H9 (cell line): ENCODE measurements at regions not wholly inside any gene's neighbourhood (a gene's known extent, or its start where the extent isn't known, plus 50 kb on each side); places are given as distances from the start of the nearest gene placed in this dataset.

Experiments used
- DNase-seq: peaks from one replicate; pipeline ENCODE4 v3.0.0-alpha.2; 2017
- H2AFZ ChIP-seq: one replicate; pipeline ENCODE4 v1.6.1; 2013; ENCODE audit warnings: mild to moderate bottlenecking, low read length, control low read depth, moderate library complexity
- H2AK5ac ChIP-seq: 2 replicates; pipeline ENCODE4 v1.6.1; 2013; ENCODE audit warnings: low read length, control low read depth, mixed read lengths; ENCODE audit not compliant: insufficient read length
- H2BK120ac ChIP-seq: one replicate; pipeline ENCODE4 v1.6.1; 2013; ENCODE audit warnings: low read depth, mild to moderate bottlenecking, low read length, control low read depth, inconsistent platforms; ENCODE audit not compliant: poor library complexity, severe bottlenecking
- H2BK12ac ChIP-seq: 2 replicates; pipeline ENCODE4 v1.6.1; 2013; ENCODE audit warnings: low read length, control low read depth, mixed read lengths, low read depth; ENCODE audit not compliant: insufficient read length
- H2BK15ac ChIP-seq: 2 replicates; pipeline ENCODE4 v1.6.1; 2013; ENCODE audit warnings: low read depth, low read length, control low read depth
- H2BK20ac ChIP-seq: one replicate; pipeline ENCODE4 v1.6.1; 2013; ENCODE audit warnings: low read depth, mild to moderate bottlenecking, low read length, control low read depth, inconsistent platforms; ENCODE audit not compliant: poor library complexity, severe bottlenecking
- H2BK5ac ChIP-seq: 2 replicates; pipeline ENCODE4 v1.6.1; 2013; ENCODE audit warnings: low read length, control low read depth, mixed read lengths; ENCODE audit not compliant: insufficient read length
- H3K14ac ChIP-seq: 2 replicates; pipeline ENCODE4 v1.6.1; 2013; ENCODE audit warnings: low read length, control low read depth; ENCODE audit not compliant: insufficient read depth
- H3K18ac ChIP-seq: 2 replicates; pipeline ENCODE4 v1.6.1; 2013; ENCODE audit warnings: low read depth, mild to moderate bottlenecking, mixed read lengths, low read length, control low read depth; ENCODE audit not compliant: insufficient read length
- H3K23ac ChIP-seq: 2 replicates; pipeline ENCODE4 v1.6.1; 2013; ENCODE audit warnings: low read length, control low read depth, mixed read lengths, low read depth; ENCODE audit not compliant: insufficient read length
- H3K23me2 ChIP-seq: 2 replicates; pipeline ENCODE4 v1.6.1; 2013; ENCODE audit warnings: low read depth, mild to moderate bottlenecking, mixed read lengths, low read length, control low read depth; ENCODE audit not compliant: insufficient read length, poor library complexity, severe bottlenecking
- H3K27ac ChIP-seq: 2 replicates; pipeline ENCODE4 v1.5.1; 2013; ENCODE audit warnings: low read length, control low read depth, mixed read lengths, low read depth; ENCODE audit not compliant: insufficient read length
- H3K27me3 ChIP-seq: 2 replicates; pipeline ENCODE4 v1.6.1; 2013; ENCODE audit warnings: low read length, control low read depth, inconsistent platforms; ENCODE audit not compliant: insufficient read depth
- H3K4ac ChIP-seq: 2 replicates; pipeline ENCODE4 v1.6.1; 2013; ENCODE audit warnings: low read depth, mild to moderate bottlenecking, control low read depth, inconsistent platforms, low read length, moderate library complexity
- H3K4me1 ChIP-seq: 2 replicates; pipeline ENCODE4 v1.6.1; 2013; ENCODE audit warnings: low read length, control low read depth, inconsistent platforms; ENCODE audit not compliant: insufficient read depth
- H3K4me2 ChIP-seq: 2 replicates; pipeline ENCODE4 v1.6.1; 2013; ENCODE audit warnings: low read length, control low read depth, mixed read lengths; ENCODE audit not compliant: insufficient read length, insufficient read depth
- H3K56ac ChIP-seq: 2 replicates; pipeline ENCODE4 v1.6.1; 2013; ENCODE audit warnings: low read depth, mild to moderate bottlenecking, mixed read lengths, low read length, control low read depth; ENCODE audit not compliant: insufficient read length
- H3K79me1 ChIP-seq: 2 replicates; pipeline ENCODE4 v1.6.1; 2013; ENCODE audit warnings: low read depth, mild to moderate bottlenecking, moderate library complexity, low read length, control low read depth, inconsistent platforms; ENCODE audit not compliant: insufficient read depth, poor library complexity, severe bottlenecking
- H3K79me2 ChIP-seq: 2 replicates; pipeline ENCODE4 v1.6.1; 2013; ENCODE audit warnings: low read length, control low read depth, inconsistent platforms; ENCODE audit not compliant: insufficient read depth
- H3K9ac ChIP-seq: 2 replicates; pipeline ENCODE4 v1.6.1; 2013; ENCODE audit warnings: low read length, control low read depth, mixed read lengths; ENCODE audit not compliant: insufficient read length; ENCODE audit errors: extremely low read depth
- H3K9me3 ChIP-seq: one replicate; pipeline ENCODE4 v1.6.1; 2013; ENCODE audit warnings: low read depth, low read length, inconsistent platforms; ENCODE audit not compliant: control insufficient read depth
- H3T11ph ChIP-seq: one replicate; pipeline ENCODE4 v1.6.1; 2013; ENCODE audit warnings: mild to moderate bottlenecking, low read length, control low read depth, inconsistent platforms
- H4K20me1 ChIP-seq: one replicate; pipeline ENCODE4 v1.6.1; 2013; ENCODE audit not compliant: control insufficient read depth, insufficient read length, insufficient read depth
- H4K5ac ChIP-seq: 2 replicates; pipeline ENCODE4 v1.6.1; 2013; ENCODE audit warnings: low read depth, mild to moderate bottlenecking, mixed read lengths, low read length, control low read depth; ENCODE audit not compliant: insufficient read length
- H4K8ac ChIP-seq: replicated peaks from 2 replicates; pipeline ENCODE4 v1.6.1; 2013; ENCODE audit warnings: low read length, control low read depth, mixed read lengths, low read depth; ENCODE audit not compliant: insufficient read length
- H4K91ac ChIP-seq: 2 replicates; pipeline ENCODE4 v1.6.1; 2013; ENCODE audit warnings: low read depth, mild to moderate bottlenecking, moderate library complexity, mixed read lengths, low read length, control low read depth; ENCODE audit not compliant: insufficient read length
- H3K27ac Mint-ChIP-seq, 3 experiments: 2 replicates in 2 of 3; 3 replicates in 1 of 3; pipeline ENCODE4 v1.8.0; 2020 to 2021; ENCODE audit warnings: mixed read lengths in 3 of 3, mild to moderate bottlenecking in 1 of 3, moderate library complexity in 1 of 3
- H3K27me3 Mint-ChIP-seq: 2 replicates; pipeline ENCODE4 v1.8.0; 2021; ENCODE audit warnings: low read depth, mild to moderate bottlenecking, moderate library complexity, mixed read lengths
- H3K36me3 Mint-ChIP-seq, 3 experiments: 2 replicates in 2 of 3; 3 replicates in 1 of 3; pipeline ENCODE4 v1.8.0; 2020 to 2021; ENCODE audit warnings: low read depth in 3 of 3, mixed read lengths in 3 of 3; ENCODE audit not compliant: insufficient read depth in 1 of 3
- H3K4me1 Mint-ChIP-seq, 2 experiments: 2 replicates each; pipeline ENCODE4 v1.8.0; 2020; ENCODE audit warnings: mixed read lengths in 2 of 2
- H3K4me3 Mint-ChIP-seq, 2 experiments: 2 replicates in 1 of 2; 3 replicates in 1 of 2; pipeline ENCODE4 v1.8.0; 2020 to 2021; ENCODE audit warnings: mild to moderate bottlenecking in 2 of 2, mixed read lengths in 2 of 2, moderate library complexity in 1 of 2
- H3K9me3 Mint-ChIP-seq, 2 experiments: 2 replicates in 1 of 2; 3 replicates in 1 of 2; pipeline ENCODE4 v1.8.0; 2020; ENCODE audit warnings: mild to moderate bottlenecking in 2 of 2, mixed read lengths in 2 of 2, moderate library complexity in 1 of 2
- WGBS: extraction: QIAGEN DNeasy Blood & Tissue Kit; methylation state at CpG from one replicate; pipeline ENCODE4 v1.1.7; 2013; ENCODE audit warnings: missing lambda C conversion rate, low lambda C conversion rate, mixed read lengths; ENCODE audit not compliant: insufficient read length; ENCODE audit errors: extremely low coverage; 5-methylcytosine and 5-hydroxymethylcytosine counted together
- TF ChIP-seq, protein P1 (sequence below): fragments of 200-600 bp; sonication (generic); conservative IDR thresholded peaks from 3 replicates; pipeline ENCODE4 v1.8.0; 2021; ENCODE audit warnings: antibody characterized with exemption, mild to moderate bottlenecking

DNA sequence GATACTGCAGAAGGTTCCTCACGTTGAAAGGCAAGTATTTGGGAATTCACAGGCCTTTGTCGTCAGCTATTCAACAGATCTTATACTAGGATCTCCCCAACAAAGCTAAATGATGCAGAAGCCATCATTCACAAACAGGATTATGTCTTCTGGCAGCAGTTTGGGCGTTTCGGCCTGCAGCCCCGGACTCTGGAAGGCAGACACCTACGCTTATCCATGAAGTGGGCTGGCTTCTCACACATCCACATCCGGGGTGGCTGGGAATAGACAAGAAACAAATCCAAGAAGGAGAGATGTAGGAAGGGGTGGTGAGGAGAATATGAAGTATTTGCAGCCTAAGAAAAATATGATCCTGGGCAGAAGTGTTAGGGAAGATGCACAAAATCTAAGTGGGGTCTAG is 471.9 kb downstream of the AGTPBP1 start:
- Histone ChIP-seq H3K56ac (no peak overlapping the region), H3K79me1 (no peaks in the 10 kb centered on the region), H3K23ac (no peak overlapping the region), H3K27me3 (no peaks in the 10 kb centered on the region), H4K5ac (no peak overlapping the region), H3K27ac (no peak overlapping the region), H2AFZ (no peak overlapping the region), H3T11ph (no peak overlapping the region), H2BK120ac (no peak overlapping the region), H2AK5ac (no peak overlapping the region), H4K20me1 (no peaks in the 10 kb centered on the region), H3K23me2 (no peaks in the 10 kb centered on the region), H3K4ac (no peak overlapping the region), H3K18ac (no peak overlapping the region), H3K4me1 (peaks cover 5% of the 10 kb centered on the region), H2BK5ac (no peak overlapping the region), H2BK15ac (no peak overlapping the region), H3K9ac (no peak overlapping the region), H4K91ac (no peak overlapping the region), H3K9me3 (no peaks in the 10 kb centered on the region), H3K79me2 (no peaks in the 10 kb centered on the region), H2BK20ac (no peak overlapping the region), H3K14ac (no peak overlapping the region), H3K4me2 (no peak overlapping the region), H4K8ac (no peak overlapping the region), H2BK12ac (no peak overlapping the region)
- H3K27me3 Mint-ChIP-seq = no peaks in the 10 kb centered on the region
- no CpG with 5 or more reads among the region's 7 CpGs for WGBS
- H3K4me3 Mint-ChIP-seq = no peak overlapping the region
- H3K9me3 Mint-ChIP-seq = no peaks in the 10 kb centered on the region
- no peaks in the 10 kb centered on the region for H3K36me3 Mint-ChIP-seq
- DNase-seq = no peak
- TF ChIP-seq, protein P1, sequence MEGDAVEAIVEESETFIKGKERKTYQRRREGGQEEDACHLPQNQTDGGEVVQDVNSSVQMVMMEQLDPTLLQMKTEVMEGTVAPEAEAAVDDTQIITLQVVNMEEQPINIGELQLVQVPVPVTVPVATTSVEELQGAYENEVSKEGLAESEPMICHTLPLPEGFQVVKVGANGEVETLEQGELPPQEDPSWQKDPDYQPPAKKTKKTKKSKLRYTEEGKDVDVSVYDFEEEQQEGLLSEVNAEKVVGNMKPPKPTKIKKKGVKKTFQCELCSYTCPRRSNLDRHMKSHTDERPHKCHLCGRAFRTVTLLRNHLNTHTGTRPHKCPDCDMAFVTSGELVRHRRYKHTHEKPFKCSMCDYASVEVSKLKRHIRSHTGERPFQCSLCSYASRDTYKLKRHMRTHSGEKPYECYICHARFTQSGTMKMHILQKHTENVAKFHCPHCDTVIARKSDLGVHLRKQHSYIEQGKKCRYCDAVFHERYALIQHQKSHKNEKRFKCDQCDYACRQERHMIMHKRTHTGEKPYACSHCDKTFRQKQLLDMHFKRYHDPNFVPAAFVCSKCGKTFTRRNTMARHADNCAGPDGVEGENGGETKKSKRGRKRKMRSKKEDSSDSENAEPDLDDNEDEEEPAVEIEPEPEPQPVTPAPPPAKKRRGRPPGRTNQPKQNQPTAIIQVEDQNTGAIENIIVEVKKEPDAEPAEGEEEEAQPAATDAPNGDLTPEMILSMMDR = no peak
- H3K4me1 Mint-ChIP-seq = peaks cover 8 to 16% of the 10 kb centered on the region in 2 experiments
- H3K27ac Mint-ChIP-seq = no peak overlapping the region
